ENCODE measurements at regions not wholly inside any gene's neighbourhood (a gene's known extent, or its start where the extent isn't known, plus 50 kb on each side); places are given as distances from the start of the nearest gene placed in this dataset.

GRCh38 chr15:97473627-97474026 is 486.9 kb upstream of the ARRDC4 start (continued):
- no peak for TF ChIP-seq FOXA3 (CRISPR knock-in tag; conservative IDR thresholded peaks at IDR 0.05 in 1 of 2, IDR thresholded peaks at IDR 0.05 in 1 of 2)
- no peak for TF ChIP-seq RBM14 (IDR thresholded peaks at IDR 0.05; ENCODE audit: borderline replicate concordance, insufficient read depth, low read depth, low read length)
- no peak for TF ChIP-seq PHTF2 (CRISPR knock-in tag; IDR thresholded peaks at IDR 0.05)
- no peak for TF ChIP-seq SRF (CRISPR knock-in tag; IDR thresholded peaks at IDR 0.05)
- TF ChIP-seq E2F3 (CRISPR knock-in tag; IDR thresholded peaks at IDR 0.05) = no peak

DNA sequence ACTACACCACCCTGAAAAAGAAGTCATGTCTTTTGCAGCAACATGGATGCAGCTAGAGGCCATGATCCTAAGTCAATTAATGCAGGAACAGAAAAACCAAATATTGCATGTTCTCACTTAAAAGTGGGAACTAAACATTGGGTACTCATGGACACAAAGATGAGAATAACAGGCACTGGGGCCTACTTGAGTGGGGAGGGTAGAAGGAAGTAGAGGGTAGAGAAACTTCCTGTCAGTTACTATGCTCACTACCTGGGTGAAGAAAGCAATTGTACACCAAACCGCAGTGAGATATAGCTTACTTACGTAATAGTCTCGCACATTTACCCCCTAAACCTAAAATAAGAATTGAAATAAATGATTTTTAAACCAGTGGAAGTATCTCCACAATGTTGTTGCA is 480.5 kb upstream of the ARRDC4 start:
- ATAC-seq (no peak), FAIRE-seq (no peak), DNase-seq (ENCODE audit: extremely low read depth in 1 of 4, low spot score in 3 of 4) (no peak)
- Histone ChIP-seq H3K4me2 (ENCODE audit: insufficient read depth, low read length) (no peak overlapping the region), H3K9ac (ENCODE audit: insufficient read depth in 1 of 2, low read depth in 2 of 2, low read length in 2 of 2) (no peak overlapping the region), H3K27ac (ENCODE audit: extremely low read depth, low read depth, low read length) (no peak overlapping the region), H3K9me3 (replicated peaks; ENCODE audit: control insufficient read depth, insufficient read depth, low read depth, low read length) (no peaks in the 10 kb centered on the region), H3K27me3 (ENCODE audit: control insufficient read depth in 2 of 2, insufficient read depth in 2 of 2, low read length in 2 of 2) (no peaks in the 10 kb centered on the region), H3K4me3 (no peak overlapping the region), H3K9me1 (ENCODE audit: control insufficient read depth, insufficient read depth, low read length) (no peaks in the 10 kb centered on the region), H4K20me1 (replicated peaks; ENCODE audit: control insufficient read depth, insufficient read depth, low read length) (no peaks in the 10 kb centered on the region), H3K79me2 (ENCODE audit: control insufficient read depth, insufficient read depth, low read length) (no peaks in the 10 kb centered on the region), H2AFZ (ENCODE audit: low read depth, low read length) (no peak overlapping the region), H3K36me3 (ENCODE audit: control insufficient read depth, insufficient read depth, low read length) (no peaks in the 10 kb centered on the region), H3K4me1 (replicated peaks in 1 of 2; ENCODE audit: control insufficient read depth in 2 of 2, insufficient read depth in 2 of 2, low read length in 2 of 2) (no peaks in the 10 kb centered on the region)
- CTCF ChIA-PET (ENCODE audit: low intra/inter-chr PET ratio) = no interaction called here
- in situ Hi-C loops (cut with MboI) = no loop called here
- POLR2A ChIA-PET = no interaction called here
- 2% methylated on average over 3 of the region's 3 CpGs for WGBS (ENCODE audit: insufficient coverage, low coverage, missing lambda C conversion rate)
- no TSS peak for BruUV-seq (replicated peaks)
- intact Hi-C loops (cut with micrococcal nuclease) = no loop called here
- TF ChIP-seq ARHGAP35 (IDR thresholded peaks at IDR 0.05; ENCODE audit: partially characterized antibody) = no peak
- TF ChIP-seq, protein P1, sequence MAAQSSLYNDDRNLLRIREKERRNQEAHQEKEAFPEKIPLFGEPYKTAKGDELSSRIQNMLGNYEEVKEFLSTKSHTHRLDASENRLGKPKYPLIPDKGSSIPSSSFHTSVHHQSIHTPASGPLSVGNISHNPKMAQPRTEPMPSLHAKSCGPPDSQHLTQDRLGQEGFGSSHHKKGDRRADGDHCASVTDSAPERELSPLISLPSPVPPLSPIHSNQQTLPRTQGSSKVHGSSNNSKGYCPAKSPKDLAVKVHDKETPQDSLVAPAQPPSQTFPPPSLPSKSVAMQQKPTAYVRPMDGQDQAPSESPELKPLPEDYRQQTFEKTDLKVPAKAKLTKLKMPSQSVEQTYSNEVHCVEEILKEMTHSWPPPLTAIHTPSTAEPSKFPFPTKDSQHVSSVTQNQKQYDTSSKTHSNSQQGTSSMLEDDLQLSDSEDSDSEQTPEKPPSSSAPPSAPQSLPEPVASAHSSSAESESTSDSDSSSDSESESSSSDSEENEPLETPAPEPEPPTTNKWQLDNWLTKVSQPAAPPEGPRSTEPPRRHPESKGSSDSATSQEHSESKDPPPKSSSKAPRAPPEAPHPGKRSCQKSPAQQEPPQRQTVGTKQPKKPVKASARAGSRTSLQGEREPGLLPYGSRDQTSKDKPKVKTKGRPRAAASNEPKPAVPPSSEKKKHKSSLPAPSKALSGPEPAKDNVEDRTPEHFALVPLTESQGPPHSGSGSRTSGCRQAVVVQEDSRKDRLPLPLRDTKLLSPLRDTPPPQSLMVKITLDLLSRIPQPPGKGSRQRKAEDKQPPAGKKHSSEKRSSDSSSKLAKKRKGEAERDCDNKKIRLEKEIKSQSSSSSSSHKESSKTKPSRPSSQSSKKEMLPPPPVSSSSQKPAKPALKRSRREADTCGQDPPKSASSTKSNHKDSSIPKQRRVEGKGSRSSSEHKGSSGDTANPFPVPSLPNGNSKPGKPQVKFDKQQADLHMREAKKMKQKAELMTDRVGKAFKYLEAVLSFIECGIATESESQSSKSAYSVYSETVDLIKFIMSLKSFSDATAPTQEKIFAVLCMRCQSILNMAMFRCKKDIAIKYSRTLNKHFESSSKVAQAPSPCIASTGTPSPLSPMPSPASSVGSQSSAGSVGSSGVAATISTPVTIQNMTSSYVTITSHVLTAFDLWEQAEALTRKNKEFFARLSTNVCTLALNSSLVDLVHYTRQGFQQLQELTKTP (IDR thresholded peaks at IDR 0.05; ENCODE audit: low read depth in 1 of 2, partially characterized antibody in 2 of 2) = no peak
- TF ChIP-seq ZBTB7A (IDR thresholded peaks at IDR 0.05; ENCODE audit: borderline replicate concordance, control insufficient read depth, low read depth, low read length) = no peak
- TF ChIP-seq, protein P2, sequence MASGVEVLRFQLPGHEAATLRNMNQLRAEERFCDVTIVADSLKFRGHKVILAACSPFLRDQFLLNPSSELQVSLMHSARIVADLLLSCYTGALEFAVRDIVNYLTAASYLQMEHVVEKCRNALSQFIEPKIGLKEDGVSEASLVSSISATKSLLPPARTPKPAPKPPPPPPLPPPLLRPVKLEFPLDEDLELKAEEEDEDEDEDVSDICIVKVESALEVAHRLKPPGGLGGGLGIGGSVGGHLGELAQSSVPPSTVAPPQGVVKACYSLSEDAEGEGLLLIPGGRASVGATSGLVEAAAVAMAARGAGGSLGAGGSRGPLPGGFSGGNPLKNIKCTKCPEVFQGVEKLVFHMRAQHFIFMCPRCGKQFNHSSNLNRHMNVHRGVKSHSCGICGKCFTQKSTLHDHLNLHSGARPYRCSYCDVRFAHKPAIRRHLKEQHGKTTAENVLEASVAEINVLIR (CRISPR knock-in tag; IDR thresholded peaks at IDR 0.05) = no peak
- TF ChIP-seq, protein P3, sequence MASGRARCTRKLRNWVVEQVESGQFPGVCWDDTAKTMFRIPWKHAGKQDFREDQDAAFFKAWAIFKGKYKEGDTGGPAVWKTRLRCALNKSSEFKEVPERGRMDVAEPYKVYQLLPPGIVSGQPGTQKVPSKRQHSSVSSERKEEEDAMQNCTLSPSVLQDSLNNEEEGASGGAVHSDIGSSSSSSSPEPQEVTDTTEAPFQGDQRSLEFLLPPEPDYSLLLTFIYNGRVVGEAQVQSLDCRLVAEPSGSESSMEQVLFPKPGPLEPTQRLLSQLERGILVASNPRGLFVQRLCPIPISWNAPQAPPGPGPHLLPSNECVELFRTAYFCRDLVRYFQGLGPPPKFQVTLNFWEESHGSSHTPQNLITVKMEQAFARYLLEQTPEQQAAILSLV (tag; IDR thresholded peaks at IDR 0.05) = no peak
- no peak for TF ChIP-seq PRMT5 (CRISPR knock-in tag; IDR thresholded peaks at IDR 0.05)
- TF ChIP-seq, protein P4, sequence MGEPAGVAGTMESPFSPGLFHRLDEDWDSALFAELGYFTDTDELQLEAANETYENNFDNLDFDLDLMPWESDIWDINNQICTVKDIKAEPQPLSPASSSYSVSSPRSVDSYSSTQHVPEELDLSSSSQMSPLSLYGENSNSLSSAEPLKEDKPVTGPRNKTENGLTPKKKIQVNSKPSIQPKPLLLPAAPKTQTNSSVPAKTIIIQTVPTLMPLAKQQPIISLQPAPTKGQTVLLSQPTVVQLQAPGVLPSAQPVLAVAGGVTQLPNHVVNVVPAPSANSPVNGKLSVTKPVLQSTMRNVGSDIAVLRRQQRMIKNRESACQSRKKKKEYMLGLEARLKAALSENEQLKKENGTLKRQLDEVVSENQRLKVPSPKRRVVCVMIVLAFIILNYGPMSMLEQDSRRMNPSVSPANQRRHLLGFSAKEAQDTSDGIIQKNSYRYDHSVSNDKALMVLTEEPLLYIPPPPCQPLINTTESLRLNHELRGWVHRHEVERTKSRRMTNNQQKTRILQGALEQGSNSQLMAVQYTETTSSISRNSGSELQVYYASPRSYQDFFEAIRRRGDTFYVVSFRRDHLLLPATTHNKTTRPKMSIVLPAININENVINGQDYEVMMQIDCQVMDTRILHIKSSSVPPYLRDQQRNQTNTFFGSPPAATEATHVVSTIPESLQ (CRISPR knock-in tag; IDR thresholded peaks at IDR 0.05) = no peak

All from K562 (cell line).